HG02884 (cell line): ENCODE measurements at regions not wholly inside any gene's neighbourhood (a gene's known extent, or its start where the extent isn't known, plus 50 kb on each side); places are given as distances from the start of the nearest gene placed in this dataset.

Source experiments
- ATAC-seq: cut with Tn5 transposase; IDR thresholded peaks from one replicate; pipeline ENCODE4 v1.9.1; 2021; ENCODE audit warnings: mild to moderate bottlenecking, moderate library complexity; ENCODE audit not compliant: unreplicated experiment

DNA sequence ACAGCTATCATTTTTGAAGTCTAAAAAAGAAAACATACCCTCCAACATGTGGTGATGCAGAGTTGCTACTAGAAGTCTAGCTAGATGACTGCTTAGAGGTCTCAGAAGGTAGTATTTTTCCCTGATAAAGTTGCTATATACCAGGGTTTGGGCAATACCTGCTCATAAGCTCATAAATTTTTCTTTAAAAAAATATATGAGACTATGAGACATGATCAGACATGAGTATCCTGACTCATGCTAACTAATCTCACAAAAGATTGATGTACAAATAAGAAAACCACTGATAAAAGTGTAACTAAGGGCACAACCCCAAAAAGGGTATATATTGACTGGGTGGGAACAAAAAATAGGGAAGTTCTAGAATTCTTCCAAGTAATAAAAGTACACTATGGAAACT, 740.9 kb downstream of the METTL15 start:
- no peak for ATAC-seq

- ATAC-seq = no peak
Measured at GRCh38 chr11:28842716-28843115, 734.5 kb downstream of the METTL15 start.

GRCh38 chr11:28838741-28839140, 730.6 kb downstream of the METTL15 start:
- ATAC-seq = no peak

GRCh38 chr11:28837599-28837998, 729.4 kb downstream of the METTL15 start:
- ATAC-seq = no peak

GRCh38 chr11:28836285-28837081, 728.3 kb downstream of the METTL15 start:
- ATAC-seq = no peak

GRCh38 chr11:28835790-28836189, 727.6 kb downstream of the METTL15 start:
- no peak for ATAC-seq

DNA sequence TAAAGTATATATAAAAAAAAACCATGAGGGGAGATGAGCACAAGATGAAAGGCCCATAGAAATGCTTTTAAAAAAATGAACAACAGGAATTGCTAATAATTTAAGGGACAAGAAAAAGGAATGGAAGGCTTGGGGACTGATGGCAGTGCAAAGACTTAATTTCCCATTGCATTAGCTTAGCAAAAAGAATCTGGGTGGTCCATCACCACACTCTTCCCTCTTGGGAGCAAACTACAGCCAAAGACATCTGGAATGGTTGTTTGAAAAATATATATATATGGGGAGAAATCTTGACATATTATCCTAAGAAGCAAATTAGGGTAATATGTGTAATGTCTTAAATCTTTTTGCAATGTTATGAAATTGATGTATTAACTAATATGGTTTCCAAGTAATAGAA, 727.1 kb downstream of the METTL15 start:
- no peak for ATAC-seq

DNA sequence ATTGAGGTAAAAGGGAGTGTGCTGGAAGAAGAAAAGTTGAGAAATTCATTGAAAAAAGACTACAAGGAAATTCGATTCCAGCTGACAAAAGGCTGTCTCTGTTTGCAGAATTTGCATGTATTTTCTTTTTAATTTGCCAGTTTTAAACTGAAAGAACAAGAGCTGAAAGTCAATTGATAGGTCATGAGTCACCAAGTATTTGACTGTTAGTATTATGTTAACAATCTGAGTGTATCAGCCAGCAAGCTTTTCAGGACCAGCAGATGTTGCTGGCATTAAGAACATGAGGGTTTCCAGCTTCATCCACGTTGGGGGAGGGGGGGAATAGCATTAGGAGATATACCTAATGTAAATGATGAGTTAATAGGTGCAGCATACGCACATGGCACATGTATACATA, 726.7 kb downstream of the METTL15 start:
- no peak for ATAC-seq

DNA sequence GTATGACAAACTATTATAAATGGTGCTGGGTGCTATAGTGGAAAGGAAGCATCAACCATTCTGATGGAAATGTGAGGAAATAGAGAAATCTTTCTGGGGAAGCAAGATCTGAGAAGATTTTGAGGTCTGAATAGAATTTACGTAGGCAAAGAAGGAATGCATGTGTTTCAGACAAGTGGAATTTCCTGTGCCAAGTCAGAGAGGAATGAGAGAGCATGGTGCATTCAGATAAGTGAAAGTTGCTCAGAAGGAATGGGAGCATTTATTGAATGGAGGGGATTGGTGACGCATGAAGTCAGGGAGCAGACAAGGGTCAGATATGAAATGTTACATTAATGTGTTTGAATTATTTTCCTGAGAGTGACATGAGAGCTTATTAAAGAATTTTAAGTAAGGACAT, 725.5 kb downstream of the METTL15 start:
- ATAC-seq = no peak

DNA sequence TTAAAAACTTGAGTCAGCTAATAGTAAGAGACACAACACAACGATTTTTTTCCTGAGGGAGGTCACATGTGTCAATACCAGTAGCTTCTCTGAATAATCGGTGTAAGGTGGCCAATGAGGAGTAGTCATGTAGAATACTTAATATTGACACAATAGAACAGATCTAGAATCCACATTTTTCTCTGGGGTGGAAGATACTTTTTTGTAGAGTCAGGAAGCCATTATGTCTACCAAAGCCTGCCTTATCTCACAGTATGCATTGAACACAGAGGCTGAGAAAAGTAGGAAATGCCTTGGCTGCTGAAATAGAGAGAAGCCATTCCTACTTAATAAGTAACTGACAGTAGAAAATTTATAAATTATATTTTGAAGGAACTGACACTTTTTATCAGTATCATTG, 725.0 kb downstream of the METTL15 start:
- ATAC-seq = no peak

GRCh38 chr11:28826807-28827206, 718.6 kb downstream of the METTL15 start:
- no peak for ATAC-seq

DNA sequence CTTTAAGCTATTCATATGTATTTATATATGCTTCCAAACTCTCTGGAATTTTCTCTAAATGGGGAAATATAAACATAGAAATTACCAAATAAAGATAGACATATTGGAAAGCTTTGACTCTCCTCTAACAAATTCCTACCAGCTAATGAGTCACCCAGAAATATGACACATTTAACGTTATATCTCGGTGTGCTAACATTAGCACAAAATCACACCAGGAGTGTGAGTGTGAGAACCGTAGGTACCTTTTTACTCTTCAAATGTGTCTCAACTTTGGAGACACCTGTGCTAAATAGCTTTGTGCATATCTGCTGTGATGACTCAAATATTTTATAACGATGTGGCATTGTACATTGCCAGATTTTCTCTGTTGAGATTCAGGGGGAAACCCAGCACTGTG, 714.4 kb downstream of the METTL15 start:
- no peak for ATAC-seq

- ATAC-seq = no peak
Measured at GRCh38 chr11:28820296-28820989, 712.3 kb downstream of the METTL15 start.

DNA sequence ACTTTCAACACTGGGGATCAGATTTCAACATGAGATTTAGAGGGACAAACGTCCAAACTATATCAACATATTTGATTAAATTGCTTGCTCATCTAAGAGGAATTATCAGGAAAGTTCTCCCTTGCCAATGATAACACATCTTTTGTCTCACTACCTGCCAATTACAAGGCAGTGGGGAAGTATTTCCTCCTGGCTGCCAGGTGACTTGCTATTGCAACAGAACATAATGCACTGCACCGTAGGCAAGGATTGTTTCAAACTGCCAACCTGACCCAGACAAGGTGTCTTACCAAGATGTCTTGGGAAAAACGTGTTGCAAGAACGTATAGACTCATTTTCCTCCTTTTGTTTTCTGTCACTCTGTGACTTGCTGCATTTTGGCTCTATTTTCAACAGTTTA, 711.6 kb downstream of the METTL15 start:
- no peak for ATAC-seq

DNA sequence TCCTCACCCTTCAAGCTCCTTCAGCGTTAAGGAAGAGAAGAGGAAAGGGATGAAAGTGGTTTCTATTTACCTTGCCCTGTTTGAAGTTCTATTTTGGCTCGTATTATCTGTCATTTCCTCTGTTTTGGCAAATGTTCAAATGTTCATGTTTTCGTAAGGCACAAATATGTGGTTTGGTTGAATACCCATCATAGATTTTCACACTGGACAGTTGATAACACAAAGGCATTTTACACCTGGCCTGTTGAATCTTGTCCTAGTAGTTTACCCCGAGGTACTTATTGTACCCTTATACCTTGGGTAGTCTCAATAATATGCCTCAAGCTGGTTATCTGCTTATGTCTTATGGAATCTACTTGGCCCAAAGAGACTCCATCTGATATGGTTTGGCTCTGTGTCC, 706.9 kb downstream of the METTL15 start:
- ATAC-seq = no peak

DNA sequence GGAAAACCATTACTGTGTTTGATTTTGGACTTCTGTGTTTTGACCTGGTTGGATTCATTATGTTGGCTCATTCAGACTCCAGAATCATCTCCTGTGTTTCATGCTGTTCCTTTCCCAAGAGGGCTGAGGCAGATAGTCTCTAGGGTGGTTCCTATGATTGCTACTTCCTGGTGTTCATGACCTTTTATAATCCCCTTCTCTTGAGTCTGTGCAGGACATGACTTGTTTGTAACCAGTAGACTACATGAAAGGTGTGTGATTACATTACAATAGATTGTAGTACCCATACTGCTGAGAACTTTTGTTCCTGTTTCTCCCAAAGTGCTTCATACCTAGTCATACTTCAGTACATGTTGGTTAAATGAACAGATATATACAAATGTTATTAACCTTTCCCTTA, 700.6 kb downstream of the METTL15 start:
- ATAC-seq = no peak

DNA sequence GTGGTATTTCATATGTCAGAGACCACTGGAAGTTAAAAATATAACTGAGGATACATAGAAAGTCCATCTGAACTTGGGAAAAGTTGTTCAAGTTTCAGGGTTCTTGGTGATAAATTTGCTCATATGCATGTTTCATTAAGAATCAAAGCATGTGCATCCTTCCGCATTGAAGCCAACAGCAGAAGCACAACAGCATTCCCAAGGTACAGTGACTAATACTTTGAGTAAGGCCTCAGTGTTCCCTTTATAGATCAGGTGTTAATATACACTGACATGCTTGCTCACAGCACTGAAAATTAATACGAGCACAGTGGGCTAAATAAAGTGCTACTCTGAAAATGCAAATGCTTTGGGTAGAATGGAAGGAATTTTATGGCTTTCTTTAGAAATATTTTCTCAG, 691.1 kb downstream of the METTL15 start:
- no peak for ATAC-seq

DNA sequence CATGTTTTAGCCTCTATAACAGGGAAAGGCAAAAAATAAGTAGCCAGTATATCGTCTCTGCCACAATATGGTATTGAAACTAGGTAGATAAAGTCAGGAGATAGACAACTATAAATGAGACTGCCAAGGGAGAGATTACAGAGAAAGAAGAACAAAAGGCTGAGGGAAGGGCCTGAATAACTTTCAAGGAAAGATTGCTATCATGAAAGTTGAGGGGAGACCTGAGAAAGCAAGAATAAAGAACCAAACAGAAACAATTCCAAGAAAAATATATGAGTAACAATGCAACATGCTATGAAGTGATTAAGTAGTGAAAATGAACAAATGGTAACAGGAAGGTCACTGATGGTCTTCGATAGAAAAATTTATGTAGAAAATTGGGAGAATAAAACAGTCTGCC, 690.1 kb downstream of the METTL15 start:
- ATAC-seq = no peak

DNA sequence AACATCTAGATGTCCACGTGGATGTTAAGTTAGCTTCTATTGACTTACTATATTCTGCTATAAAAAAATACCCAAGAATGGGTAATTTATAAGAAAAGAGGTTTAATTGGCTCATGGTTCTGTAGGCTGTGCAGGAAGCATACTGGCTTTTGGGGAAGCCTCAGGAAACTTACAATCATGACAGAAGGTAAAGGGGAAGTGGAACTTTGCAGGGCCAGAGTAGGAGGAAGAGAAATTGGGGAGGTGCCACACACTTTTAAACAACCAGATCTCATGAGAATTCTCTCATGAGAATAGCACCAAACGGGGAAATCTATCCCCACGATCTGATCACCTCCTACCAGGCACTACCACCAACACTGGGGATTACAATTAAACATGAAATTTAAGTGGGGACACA, 689.3 kb downstream of the METTL15 start:
- no peak for ATAC-seq

DNA sequence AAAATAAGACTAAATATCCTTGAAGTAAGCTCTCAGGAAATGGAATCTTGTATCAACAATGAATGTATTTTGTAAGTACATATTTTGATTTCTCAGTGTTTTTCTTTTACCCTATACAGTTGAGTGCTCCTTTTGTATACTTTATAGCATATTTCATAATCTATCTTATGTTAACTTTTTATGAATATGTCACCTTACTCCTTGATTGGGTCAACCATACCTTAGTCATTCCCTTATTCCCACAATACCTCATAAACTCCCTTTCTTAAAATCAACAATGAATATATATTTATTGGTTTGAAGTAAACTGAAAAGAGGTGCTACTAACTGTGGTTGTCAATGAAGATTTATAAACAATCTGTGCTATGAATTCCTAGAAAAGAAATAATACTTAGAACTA, 686.2 kb downstream of the METTL15 start:
- no peak for ATAC-seq

GRCh38 chr11:28793282-28793738, 685.1 kb downstream of the METTL15 start:
- ATAC-seq = no peak

DNA sequence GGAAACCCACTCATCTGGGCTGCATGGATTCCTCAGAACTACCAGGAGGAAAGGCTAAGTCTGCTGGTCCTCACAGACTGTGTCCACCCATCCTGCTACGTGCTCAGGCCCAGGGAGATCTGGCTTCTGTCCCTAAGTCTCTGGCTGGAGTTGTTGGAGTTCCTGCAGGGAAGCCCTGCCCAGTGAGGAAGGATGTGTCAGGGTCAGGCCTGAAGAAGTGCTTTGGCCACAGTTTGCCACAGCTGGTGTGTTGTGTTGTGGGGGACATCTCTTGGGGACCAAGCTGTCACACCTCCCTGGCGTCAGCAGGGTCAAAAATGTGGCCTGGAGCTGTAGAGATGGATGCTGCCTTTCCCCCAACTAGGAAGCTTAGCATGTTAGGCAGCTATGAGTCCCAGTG, 684.7 kb downstream of the METTL15 start:
- ATAC-seq = no peak
